HG02610 (cell line): ENCODE measurements at regions not wholly inside any gene's neighbourhood (a gene's known extent, or its start where the extent isn't known, plus 50 kb on each side); places are given as distances from the start of the nearest gene placed in this dataset.
"Not testable (repeated sequence)": the region's sequence is repeated elsewhere in the genome, so short reads cannot be mapped to it uniquely, and the experiment has no call there.

Experiments used
- ATAC-seq: cut with Tn5 transposase; IDR thresholded peaks from one replicate; pipeline ENCODE4 v1.9.1; 2021; ENCODE audit warnings: mild to moderate bottlenecking, moderate library complexity; ENCODE audit not compliant: unreplicated experiment

GRCh38 chr11:35046681-35047080, 92.3 kb upstream of the CD44 start:
- no peak for ATAC-seq

- ATAC-seq = no peak
Observed at GRCh38 chr11:35047179-35047578, 91.8 kb upstream of the CD44 start.

- no peak for ATAC-seq
Observed at GRCh38 chr11:35047769-35048168, 91.2 kb upstream of the CD44 start.

- ATAC-seq = not testable (repeated sequence)
Observed at GRCh38 chr11:35048346-35048745, 90.6 kb upstream of the CD44 start.

GRCh38 chr11:35049859-35050531, 89.0 kb upstream of the CD44 start:
- ATAC-seq = peak; percentile 62

GRCh38 chr11:35050541-35050995, 88.4 kb upstream of the CD44 start:
- ATAC-seq = peak; percentile 54

- no peak for ATAC-seq
Observed at GRCh38 chr11:35056391-35057093, 82.4 kb upstream of the CD44 start.

- no peak for ATAC-seq
Observed at GRCh38 chr11:35057926-35058668, 80.9 kb upstream of the CD44 start.

- no peak for ATAC-seq
Observed at GRCh38 chr11:35058669-35059434, 80.1 kb upstream of the CD44 start.

- ATAC-seq = no peak
Observed at GRCh38 chr11:35061516-35062440, 77.2 kb upstream of the CD44 start.

GRCh38 chr11:35063488-35063931, 75.5 kb upstream of the CD44 start:
- ATAC-seq = no peak

GRCh38 chr11:35064114-35064800, 74.7 kb upstream of the CD44 start:
- ATAC-seq = no peak

GRCh38 chr11:35065566-35065965, 73.4 kb upstream of the CD44 start:
- no peak for ATAC-seq

- ATAC-seq = no peak
Observed at GRCh38 chr11:35066030-35066429, 72.9 kb upstream of the CD44 start.

GRCh38 chr11:35066783-35067423, 72.1 kb upstream of the CD44 start:
- ATAC-seq = peak; percentile 90

GRCh38 chr11:35071722-35072121, 67.2 kb upstream of the CD44 start:
- ATAC-seq = no peak

- ATAC-seq = no peak
Observed at GRCh38 chr11:35073691-35074419, 65.1 kb upstream of the CD44 start.
